ENCODE measurements at regions not wholly inside any gene's neighbourhood (a gene's known extent, or its start where the extent isn't known, plus 50 kb on each side); places are given as distances from the start of the nearest gene placed in this dataset.

GRCh38 chr6:93819189-93819588 is 399.8 kb upstream of the EPHA7 start:
- H3K36me3 ChIP-seq (ENCODE audit: control insufficient read depth in 4 of 4, insufficient read depth in 3 of 4, low read depth in 1 of 4, low read length in 3 of 4): no peaks in the 10 kb centered on the region
- no peaks in the 10 kb centered on the region for H3K9me3 ChIP-seq (ENCODE audit: control insufficient read depth in 4 of 4, low read length in 3 of 4)
- no peak for DNase-seq (ENCODE audit: low spot score)
- H3K4me1 ChIP-seq (ENCODE audit: control insufficient read depth in 4 of 4, insufficient read depth in 4 of 4, low read length in 3 of 4): no peaks in the 10 kb centered on the region
- TF ChIP-seq CTCF (IDR thresholded peaks at IDR 0.05; ENCODE audit: low read depth, low read length, missing input control): no peak
- TF ChIP-seq JUND (IDR thresholded peaks at IDR 0.05): no peak
- no peak for TF ChIP-seq ZBTB33 (IDR thresholded peaks at IDR 0.05)
- no peak for TF ChIP-seq RAD21 (IDR thresholded peaks at IDR 0.05)
- TF ChIP-seq ATF3 (IDR thresholded peaks at IDR 0.05): no peak
- TF ChIP-seq RXRA (IDR thresholded peaks at IDR 0.05): no peak
- TF ChIP-seq EGR1 (IDR thresholded peaks at IDR 0.05; ENCODE audit: low read depth in 2 of 2): no peak
- TF ChIP-seq SP1 (IDR thresholded peaks at IDR 0.05): no peak
- TF ChIP-seq FOXA2 (IDR thresholded peaks at IDR 0.05): no peak
- TF ChIP-seq FOXA1 (IDR thresholded peaks at IDR 0.05): no peak
- TF ChIP-seq YY1 (IDR thresholded peaks at IDR 0.05): no peak
- TF ChIP-seq HNF4G (IDR thresholded peaks at IDR 0.05): no peak
- no peak for TF ChIP-seq HNF4A (conservative IDR thresholded peaks at IDR 0.05)
- no peak for TF ChIP-seq MAX (IDR thresholded peaks at IDR 0.05)
- TF ChIP-seq GABPA (IDR thresholded peaks at IDR 0.05 in 1 of 2, conservative IDR thresholded peaks at IDR 0.05 in 1 of 2): no peak
- TF ChIP-seq TAF1 (conservative IDR thresholded peaks at IDR 0.05): no peak
- 18% methylated on average over 3 of the region's 3 CpGs for WGBS
- H3K27ac ChIP-seq (ENCODE audit: low read depth in 1 of 2, low read length in 2 of 2): no peak overlapping the region
- no peaks in the 10 kb centered on the region for H3K27me3 ChIP-seq (ENCODE audit: control insufficient read depth in 4 of 4, insufficient read depth in 4 of 4, low read length in 3 of 4)
- H3K9ac ChIP-seq (ENCODE audit: low read depth in 1 of 2, low read length in 2 of 2): no peak overlapping the region
- H3K4me3 ChIP-seq (ENCODE audit: low read depth in 1 of 3, low read length in 3 of 3): no peak overlapping the region

GRCh38 chr6:93817937-93818336 is 398.6 kb upstream of the EPHA7 start:
- Histone ChIP-seq H3K4me1 (ENCODE audit: control insufficient read depth in 4 of 4, insufficient read depth in 4 of 4, low read length in 3 of 4) (no peaks in the 10 kb centered on the region), H3K27ac (ENCODE audit: low read depth in 1 of 2, low read length in 2 of 2) (no peak overlapping the region), H3K36me3 (ENCODE audit: control insufficient read depth in 4 of 4, insufficient read depth in 3 of 4, low read depth in 1 of 4, low read length in 3 of 4) (no peaks in the 10 kb centered on the region), H3K27me3 (ENCODE audit: control insufficient read depth in 4 of 4, insufficient read depth in 4 of 4, low read length in 3 of 4) (no peaks in the 10 kb centered on the region), H3K9me3 (ENCODE audit: control insufficient read depth in 4 of 4, low read length in 3 of 4) (no peaks in the 10 kb centered on the region), H3K9ac (ENCODE audit: low read depth in 1 of 2, low read length in 2 of 2) (no peak overlapping the region), H3K4me3 (ENCODE audit: low read depth in 1 of 3, low read length in 3 of 3) (no peak overlapping the region)
- no peak for DNase-seq (ENCODE audit: low spot score)
- no peak for TF ChIP-seq JUND (IDR thresholded peaks at IDR 0.05)
- no peak for TF ChIP-seq GABPA (IDR thresholded peaks at IDR 0.05 in 1 of 2, conservative IDR thresholded peaks at IDR 0.05 in 1 of 2)
- TF ChIP-seq FOXA2 (IDR thresholded peaks at IDR 0.05): no peak
- no peak for TF ChIP-seq RAD21 (IDR thresholded peaks at IDR 0.05)
- no peak for TF ChIP-seq CTCF (IDR thresholded peaks at IDR 0.05; ENCODE audit: low read depth, low read length, missing input control)
- no peak for TF ChIP-seq MAX (IDR thresholded peaks at IDR 0.05)
- TF ChIP-seq SP1 (IDR thresholded peaks at IDR 0.05): no peak
- TF ChIP-seq EGR1 (IDR thresholded peaks at IDR 0.05; ENCODE audit: low read depth in 2 of 2): no peak
- no peak for TF ChIP-seq REST (IDR thresholded peaks at IDR 0.05)
- no peak for TF ChIP-seq RXRA (IDR thresholded peaks at IDR 0.05)
- no peak for TF ChIP-seq FOXA1 (IDR thresholded peaks at IDR 0.05)
- no peak for TF ChIP-seq NR2F2 (IDR thresholded peaks at IDR 0.05)
- TF ChIP-seq YY1 (IDR thresholded peaks at IDR 0.05): no peak
